ENCODE measurements at regions not wholly inside any gene's neighbourhood (a gene's known extent, or its start where the extent isn't known, plus 50 kb on each side); places are given as distances from the start of the nearest gene placed in this dataset.
"Not testable (repeated sequence)": the region's sequence is repeated elsewhere in the genome, so short reads cannot be mapped to it uniquely, and the experiment has no call there.

GRCh38 chr9:1918108-1918507 lies 97.0 kb upstream of the SMARCA2 start:
- DNase-seq (ENCODE audit: low read depth in 2 of 2), result no peak

DNA sequence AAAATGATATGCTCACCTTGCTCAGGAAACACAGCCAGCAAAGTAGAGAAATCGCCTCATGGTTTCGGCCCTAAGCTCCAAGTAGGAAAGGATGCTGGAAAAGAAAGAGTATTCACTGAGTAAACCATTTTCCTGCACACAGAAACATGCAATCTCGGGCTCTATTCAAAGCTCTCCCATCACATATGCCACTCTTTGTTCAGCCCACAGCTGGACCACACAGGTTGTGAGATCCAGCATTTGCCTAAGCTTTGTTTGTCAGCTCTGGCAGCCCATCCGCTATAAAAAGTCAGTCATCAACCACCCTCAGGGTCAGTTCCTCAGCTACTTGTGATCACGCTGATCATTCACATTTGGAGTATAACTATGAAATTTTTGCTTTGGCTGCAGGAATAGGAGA lies 96.5 kb upstream of the SMARCA2 start:
- no peak for DNase-seq (ENCODE audit: low read depth in 2 of 2)

DNA sequence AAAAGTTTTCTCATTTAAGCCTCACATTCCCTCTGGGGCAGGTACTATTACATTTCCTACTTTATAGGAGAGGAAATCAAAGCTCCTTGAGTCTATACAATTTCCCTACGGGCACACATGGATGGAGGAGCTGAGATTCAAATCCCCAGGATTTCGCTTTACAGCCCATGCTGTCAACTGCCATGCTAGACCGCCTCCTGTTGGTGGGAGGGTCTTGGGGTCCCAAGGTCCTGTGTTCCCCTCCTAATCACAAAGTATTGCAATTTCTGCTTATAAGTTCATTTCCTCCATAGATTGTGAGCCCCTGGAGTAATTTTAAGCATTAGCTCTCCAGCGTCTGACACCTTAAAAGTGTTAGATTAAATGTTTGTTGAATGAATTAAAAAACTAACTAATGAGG lies 95.9 kb upstream of the SMARCA2 start:
- DNase-seq (ENCODE audit: low read depth in 2 of 2), result no peak

DNA sequence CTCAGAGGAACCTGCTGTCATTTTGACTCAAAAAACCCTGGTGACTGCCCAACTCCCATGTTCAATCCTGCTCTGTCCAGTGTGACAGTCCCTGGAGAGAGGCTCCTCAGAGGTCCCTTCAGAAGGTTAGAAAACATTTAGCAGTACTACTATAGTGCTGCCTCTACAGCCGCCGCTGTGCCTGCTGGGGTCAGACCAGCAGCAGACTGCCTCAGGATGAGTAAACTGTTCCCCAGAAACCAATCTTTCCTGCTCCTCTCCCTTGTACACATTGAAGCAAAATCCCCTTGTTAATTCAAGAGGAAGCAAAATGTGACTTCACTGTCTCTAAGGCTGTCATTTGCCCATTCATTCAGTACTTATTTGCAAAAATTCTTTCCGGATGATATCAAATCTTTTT lies 94.8 kb upstream of the SMARCA2 start:
- DNase-seq (ENCODE audit: low read depth in 2 of 2), result no peak

- DNase-seq (ENCODE audit: low read depth in 2 of 2), result no peak
Observed at GRCh38 chr9:1922026-1922425, 93.1 kb upstream of the SMARCA2 start.

GRCh38 chr9:1927546-1927945 lies 87.6 kb upstream of the SMARCA2 start:
- DNase-seq (ENCODE audit: low read depth in 2 of 2), result no peak

GRCh38 chr9:1929134-1929533 lies 86.0 kb upstream of the SMARCA2 start:
- DNase-seq (ENCODE audit: low read depth in 2 of 2), result no peak

GRCh38 chr9:1929722-1930244 lies 85.4 kb upstream of the SMARCA2 start:
- DNase-seq (ENCODE audit: low read depth in 2 of 2), result no peak

DNA sequence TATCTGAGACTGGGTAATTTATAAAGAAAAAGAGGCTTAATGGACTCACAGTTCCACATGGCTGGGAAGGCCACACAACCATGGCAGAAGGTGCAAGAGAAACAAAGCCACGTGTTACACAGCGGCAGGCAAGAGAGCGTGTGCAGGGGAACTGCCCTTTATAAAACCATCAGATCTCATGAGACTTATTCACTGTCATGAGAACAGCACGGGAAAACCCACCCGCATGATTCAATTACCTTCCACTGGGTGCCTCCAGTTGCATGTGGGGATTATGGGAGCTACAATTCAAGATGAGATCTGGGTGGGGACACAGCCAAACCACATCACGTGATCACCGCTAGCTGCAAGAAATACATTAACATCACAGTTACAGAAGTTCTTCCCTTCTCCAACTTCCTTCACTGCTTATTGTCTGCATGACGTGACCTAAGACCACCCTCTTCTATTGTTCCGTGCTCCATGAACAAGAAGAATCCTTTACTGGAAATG lies 84.9 kb upstream of the SMARCA2 start:
- DNase-seq (ENCODE audit: low read depth in 2 of 2), result not testable (repeated sequence)

DNA sequence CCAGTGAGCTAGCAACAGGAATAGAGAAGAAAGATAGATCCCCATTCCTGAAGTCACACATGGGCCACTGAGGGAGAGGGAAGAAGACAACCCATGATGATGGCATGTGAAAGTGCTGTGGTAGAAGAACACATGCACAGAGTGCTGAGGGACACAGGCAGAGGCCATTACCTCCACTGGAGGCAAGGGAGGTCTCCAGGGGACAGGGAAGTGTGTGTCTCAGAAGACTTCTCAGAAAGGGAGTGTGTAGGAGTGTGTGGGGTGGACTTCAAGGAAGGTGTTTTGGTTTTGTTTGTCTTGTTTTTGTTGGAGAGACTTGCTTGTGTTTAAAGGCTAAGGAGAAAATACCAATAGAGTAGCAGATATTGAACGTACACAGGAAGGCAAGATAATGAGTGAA lies 77.0 kb upstream of the SMARCA2 start:
- DNase-seq (ENCODE audit: low read depth in 2 of 2), result no peak

DNA sequence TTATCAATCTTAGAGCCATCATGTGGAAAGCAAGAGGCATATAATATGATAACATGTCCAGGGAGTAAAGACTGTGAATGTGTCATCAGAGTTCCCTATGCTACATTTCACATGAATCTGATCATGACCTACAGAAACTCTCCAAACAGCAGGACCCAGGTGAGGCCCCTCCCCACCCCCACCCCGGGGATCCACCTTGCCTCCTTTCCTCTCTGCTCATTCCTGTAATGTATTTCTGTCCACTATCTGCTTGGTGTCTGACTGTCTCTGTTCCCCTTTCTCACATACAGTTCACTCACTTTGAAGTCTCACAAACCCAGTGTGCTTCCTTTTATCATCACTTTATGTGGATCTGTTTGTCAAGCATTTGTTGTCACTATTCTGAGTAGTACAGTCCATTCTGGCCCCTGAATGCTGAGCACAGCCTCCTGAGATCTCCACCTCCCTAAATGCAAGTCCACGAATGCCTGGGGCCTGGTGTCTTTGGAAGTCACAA lies 76.4 kb upstream of the SMARCA2 start:
- DNase-seq (ENCODE audit: low read depth in 2 of 2), result no peak

DNA sequence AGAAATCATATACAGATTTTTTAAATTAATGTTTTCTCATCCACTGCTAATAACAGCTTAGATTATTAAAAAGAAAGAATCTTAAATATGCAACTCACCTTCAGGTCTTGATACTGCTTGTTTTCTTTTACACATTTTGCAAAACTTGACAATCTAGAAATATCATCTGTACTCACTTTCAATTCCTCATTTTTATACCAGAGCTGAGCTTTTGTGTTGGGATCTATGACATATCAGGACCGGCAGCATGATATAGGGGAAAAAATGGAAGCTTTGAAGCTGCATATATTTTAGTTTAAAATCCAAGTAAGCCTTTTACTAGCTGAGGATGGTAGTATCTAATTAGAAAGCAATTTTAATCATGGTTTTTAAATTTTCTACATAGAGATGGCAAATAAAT lies 75.7 kb upstream of the SMARCA2 start:
- DNase-seq (ENCODE audit: low read depth in 2 of 2), result no peak

DNA sequence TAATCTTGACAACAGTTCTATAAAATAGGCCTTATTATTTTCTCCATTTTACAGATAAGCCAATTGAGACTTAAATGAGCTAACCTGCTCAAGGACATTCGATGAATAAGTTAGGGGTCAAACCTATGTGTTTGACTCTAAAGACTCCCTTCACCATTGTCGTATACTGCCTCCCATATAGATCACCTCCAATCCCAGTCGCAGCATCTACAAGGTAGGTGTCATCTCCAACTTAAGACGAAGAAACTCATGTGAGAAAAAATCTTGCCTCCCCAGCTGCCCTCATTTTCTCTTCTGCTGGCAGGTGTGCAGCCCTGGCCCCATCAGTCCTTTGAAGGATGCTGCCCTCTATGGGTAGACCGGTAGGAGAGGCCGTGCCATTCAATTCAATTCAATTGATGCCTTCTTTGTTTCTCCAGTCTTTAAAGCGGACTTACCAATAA lies 75.2 kb upstream of the SMARCA2 start:
- DNase-seq (ENCODE audit: low read depth in 2 of 2), result no peak

DNA sequence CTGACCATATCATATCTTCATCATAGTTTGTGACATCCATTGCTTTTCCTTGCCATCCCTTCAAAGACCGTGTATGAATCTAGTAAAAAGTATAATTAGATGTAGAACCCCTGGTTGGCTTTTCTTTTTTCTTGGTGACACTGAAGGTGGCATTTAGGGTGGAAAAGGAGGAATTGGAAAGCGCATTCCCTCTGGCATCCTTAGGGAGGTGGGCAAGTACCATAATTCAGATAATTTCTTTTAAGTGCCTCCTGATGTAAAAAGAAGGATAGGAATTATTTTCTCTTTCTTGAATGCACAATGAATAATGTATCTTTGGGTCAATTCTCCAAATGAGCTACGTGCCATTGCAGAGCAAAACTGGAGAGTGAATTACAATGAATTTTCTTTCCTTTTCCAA lies 73.2 kb upstream of the SMARCA2 start:
- DNase-seq (ENCODE audit: low read depth in 2 of 2), result no peak

- DNase-seq (ENCODE audit: low read depth in 2 of 2), result no peak
Observed at GRCh38 chr9:1946526-1947283, 68.4 kb upstream of the SMARCA2 start.

DNA sequence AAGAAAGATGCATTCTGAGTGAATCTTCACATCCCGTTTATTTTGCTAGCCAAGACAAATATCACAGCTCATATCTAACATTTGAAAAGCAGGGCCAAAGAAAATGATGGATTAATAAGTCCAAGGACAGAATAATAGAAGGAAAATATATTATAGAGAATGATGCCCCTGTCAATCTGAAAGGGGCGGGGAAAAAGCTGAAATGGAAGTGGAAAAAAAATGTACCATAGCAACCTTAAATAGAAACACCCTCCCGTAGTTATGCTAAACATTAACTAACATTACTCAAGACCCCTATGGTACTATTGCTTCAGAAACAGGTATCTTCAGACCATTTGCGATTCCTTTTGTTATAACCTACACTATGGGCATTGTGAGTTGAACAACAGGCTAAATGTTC lies 67.7 kb upstream of the SMARCA2 start:
- no peak for DNase-seq (ENCODE audit: low read depth in 2 of 2)

- DNase-seq (ENCODE audit: low read depth in 2 of 2), result no peak
Observed at GRCh38 chr9:1948541-1948940, 66.6 kb upstream of the SMARCA2 start.

GRCh38 chr9:1951446-1951845 lies 63.7 kb upstream of the SMARCA2 start:
- DNase-seq (ENCODE audit: low read depth in 2 of 2), result no peak

DNA sequence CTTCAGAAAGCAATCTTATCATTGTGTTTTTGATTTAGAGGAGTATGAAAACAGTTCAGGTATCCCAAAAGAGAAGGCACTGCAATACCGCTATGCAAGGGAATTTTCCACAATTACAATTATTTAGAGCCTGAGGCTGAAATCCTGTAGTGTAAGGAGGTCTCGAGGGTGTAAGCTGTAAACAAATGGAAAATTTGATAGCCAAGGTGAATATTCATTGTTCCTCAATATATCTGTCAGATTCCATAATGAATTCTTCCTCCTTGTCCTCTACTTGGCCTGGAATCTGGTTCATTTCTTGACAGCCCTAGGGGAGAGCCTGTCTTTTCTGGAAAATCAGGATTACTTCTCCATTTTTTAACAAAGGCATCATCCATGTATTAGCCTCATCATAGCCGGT lies 63.1 kb upstream of the SMARCA2 start:
- DNase-seq (ENCODE audit: low read depth in 2 of 2), result no peak

DNA sequence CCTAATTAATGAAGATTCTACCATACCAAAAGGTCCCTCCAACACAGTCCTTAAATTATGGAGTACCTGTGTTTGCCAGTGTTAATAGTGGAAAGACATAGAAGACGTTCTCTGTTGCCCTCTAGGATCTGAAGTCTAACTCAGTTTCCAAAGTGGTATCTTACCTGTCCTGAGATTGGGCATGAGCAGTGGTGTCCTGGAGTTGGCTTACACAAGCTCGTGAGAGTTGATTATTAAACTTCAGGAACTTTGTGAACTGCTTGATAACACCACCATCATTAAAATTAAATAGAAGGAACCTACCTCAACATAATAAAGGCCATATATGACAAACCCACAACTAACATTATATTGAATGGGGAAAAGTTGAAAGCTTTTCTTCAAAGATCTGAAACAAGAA lies 60.9 kb upstream of the SMARCA2 start:
- DNase-seq (ENCODE audit: low read depth in 2 of 2), result no peak

- DNase-seq (ENCODE audit: low read depth in 2 of 2), result no peak
Observed at GRCh38 chr9:1956958-1957357, 58.2 kb upstream of the SMARCA2 start.

DNA sequence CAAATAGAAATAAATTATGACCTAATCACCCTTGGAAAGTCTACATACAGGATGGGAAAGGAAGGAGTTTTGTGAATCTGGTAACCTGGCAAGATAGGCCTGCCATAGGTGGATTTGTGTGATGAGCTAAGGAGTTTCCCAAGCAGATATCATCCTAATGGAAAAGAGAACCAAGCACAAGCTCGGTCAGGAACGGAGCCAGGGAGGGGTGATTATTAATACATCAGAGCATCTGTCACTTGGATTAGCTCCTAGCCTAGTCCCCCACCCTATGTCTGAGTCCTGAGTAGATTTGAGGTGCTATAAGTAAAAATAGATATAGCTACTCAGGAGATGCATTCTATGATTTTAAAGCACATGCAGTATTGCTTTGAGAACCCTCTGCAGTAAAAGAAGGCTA lies 57.3 kb upstream of the SMARCA2 start:
- no peak for DNase-seq (ENCODE audit: low read depth in 2 of 2)

- no peak for DNase-seq (ENCODE audit: low read depth in 2 of 2)
Observed at GRCh38 chr9:1959371-1959770, 55.8 kb upstream of the SMARCA2 start.
